ENCODE measurements at regions not wholly inside any gene's neighbourhood (a gene's known extent, or its start where the extent isn't known, plus 50 kb on each side); places are given as distances from the start of the nearest gene placed in this dataset.

GRCh38 chr11:119797736-119798135 lies 68.7 kb upstream of the NECTIN1 start:
- TF ChIP-seq POLR2AphosphoS5 (IDR thresholded peaks at IDR 0.05; ENCODE audit: low read depth, low read length) = no peak
- no peak for TF ChIP-seq POLR2A (IDR thresholded peaks at IDR 0.05; ENCODE audit: low read depth, low read length)
